SJSA1 (cell line): ENCODE measurements at regions not wholly inside any gene's neighbourhood (a gene's known extent, or its start where the extent isn't known, plus 50 kb on each side); places are given as distances from the start of the nearest gene placed in this dataset.
A peak's percentile ranks its signal among the peaks of the same experiment; 100 is the strongest.

Experiments used
- DNase-seq, 2 experiments: peaks; one replicate each; pipeline ENCODE4 v3.0.0-alpha.2; 2015 to 2020; ENCODE audit warnings: low spot score in 2 of 2, low read depth in 1 of 2
- H3K27ac ChIP-seq: fragments of 250-450 bp; sonication (Bioruptor Pico); 2 replicates; pipeline ENCODE4 v1.5.1; 2020; ENCODE audit warnings: mild to moderate bottlenecking, moderate library complexity
- H3K27me3 ChIP-seq: fragments of 250-450 bp; sonication (Bioruptor Pico); replicated peaks from 2 replicates; pipeline ENCODE4 v1.5.1; 2020; ENCODE audit warnings: mild to moderate bottlenecking, moderate library complexity
- H3K36me3 ChIP-seq: fragments of 250-450 bp; sonication (Bioruptor Pico); 2 replicates; pipeline ENCODE4 v1.5.1; 2020; ENCODE audit warnings: mild to moderate bottlenecking
- H3K4me1 ChIP-seq: fragments of 250-450 bp; sonication (Bioruptor Pico); replicated peaks from 2 replicates; pipeline ENCODE4 v1.6.1; 2021; ENCODE audit warnings: mild to moderate bottlenecking
- H3K4me3 ChIP-seq: fragments of 250-450 bp; sonication (Bioruptor Pico); 2 replicates; pipeline ENCODE4 v1.5.1; 2020; ENCODE audit warnings: mild to moderate bottlenecking
- H3K9me3 ChIP-seq: fragments of 250-450 bp; sonication (Bioruptor Pico); replicated peaks from 2 replicates; pipeline ENCODE4 v1.5.1; 2020; ENCODE audit warnings: mild to moderate bottlenecking

GRCh38 chr22:49571326-49571725 is 256.3 kb downstream of the BRD1 start:
- Histone ChIP-seq H3K4me3 (no peak overlapping the region), H3K27ac (no peak overlapping the region), H3K36me3 (no peaks in the 10 kb centered on the region), H3K4me1 (no peaks in the 10 kb centered on the region), H3K9me3 (peaks cover 6% of the 10 kb centered on the region), H3K27me3 (no peaks in the 10 kb centered on the region)
- peak in 1 of 2 experiments; percentile 26 for DNase-seq

- DNase-seq = peak in 1 of 2 experiments; percentile 30
- no peaks in the 10 kb centered on the region for H3K4me1 ChIP-seq
- H3K4me3 ChIP-seq = no peak overlapping the region
- H3K27ac ChIP-seq = no peak overlapping the region
- no peaks in the 10 kb centered on the region for H3K36me3 ChIP-seq
- H3K27me3 ChIP-seq = no peaks in the 10 kb centered on the region
- H3K9me3 ChIP-seq = peaks cover 10% of the 10 kb centered on the region; the same call in 1 of the 2 replicates
Observed at GRCh38 chr22:49570032-49570848, 257.4 kb downstream of the BRD1 start.

DNA sequence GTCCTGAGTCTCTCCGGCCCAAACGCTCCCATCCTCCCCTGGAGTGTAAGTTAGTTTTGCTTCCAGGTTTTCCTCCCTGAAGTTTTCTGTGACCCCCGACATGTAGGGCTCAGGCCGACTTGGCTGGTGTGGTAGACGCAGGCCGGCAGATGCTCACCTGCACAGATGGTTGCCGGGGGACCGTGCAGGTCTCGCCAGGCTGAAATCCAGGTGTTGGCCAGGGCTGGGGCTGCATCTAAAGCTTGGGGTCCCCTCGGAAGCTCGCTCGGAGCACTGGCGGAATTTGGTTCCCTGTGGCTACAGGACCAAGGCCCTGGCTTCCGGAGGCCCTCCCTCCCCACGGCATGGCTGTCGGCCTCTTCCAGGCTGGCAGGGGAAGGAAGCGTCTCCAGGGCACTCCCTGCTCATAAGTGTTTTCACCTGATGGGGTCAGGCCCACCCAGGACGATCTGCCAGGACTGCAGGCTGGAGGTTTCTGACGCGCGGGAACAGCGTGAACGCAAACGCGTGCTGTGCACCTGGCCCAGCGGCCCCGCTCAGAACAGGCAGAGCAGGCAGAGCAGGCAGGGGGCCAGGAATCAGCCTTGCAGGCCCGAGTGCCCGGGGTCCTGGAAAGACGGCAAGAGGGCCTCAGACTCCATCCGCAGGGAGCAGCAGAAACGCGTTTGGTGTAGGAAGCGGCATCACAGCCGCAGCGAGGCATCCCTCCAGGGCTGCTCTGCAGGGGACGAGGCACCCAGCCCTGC is 258.2 kb downstream of the BRD1 start:
- no peak overlapping the region for H3K27ac ChIP-seq

GRCh38 chr22:49568751-49569285 is 258.9 kb downstream of the BRD1 start:
- H3K4me3 ChIP-seq = no peak overlapping the region
- H3K27ac ChIP-seq = no peak overlapping the region
- H3K27me3 ChIP-seq = no peaks in the 10 kb centered on the region
- peak in 1 of 2 experiments; percentile 38 for DNase-seq
- no peaks in the 10 kb centered on the region for H3K4me1 ChIP-seq
- no peaks in the 10 kb centered on the region for H3K36me3 ChIP-seq
- peaks cover 11% of the 10 kb centered on the region; the same call in 1 of the 2 replicates for H3K9me3 ChIP-seq

More for the DNA sequence above, 258.2 kb downstream of the BRD1 start:
- H3K9me3 ChIP-seq = peaks cover 11% of the 10 kb centered on the region; the same call in 1 of the 2 replicates
- peak in 1 of 2 experiments; percentile 40 for DNase-seq
- no peaks in the 10 kb centered on the region for H3K27me3 ChIP-seq
- no peaks in the 10 kb centered on the region for H3K4me1 ChIP-seq
- no peak overlapping the region for H3K4me3 ChIP-seq
- H3K36me3 ChIP-seq = no peaks in the 10 kb centered on the region

GRCh38 chr22:49567899-49568750 is 259.5 kb downstream of the BRD1 start:
- no peak overlapping the region for H3K27ac ChIP-seq
- H3K27me3 ChIP-seq = no peaks in the 10 kb centered on the region
- H3K4me3 ChIP-seq = no peak overlapping the region
- no peaks in the 10 kb centered on the region for H3K36me3 ChIP-seq
- peaks cover 11% of the 10 kb centered on the region; the same call in 1 of the 2 replicates for H3K9me3 ChIP-seq
- H3K4me1 ChIP-seq = no peaks in the 10 kb centered on the region
- DNase-seq = peak in 1 of 2 experiments; percentile 32

- H3K27ac ChIP-seq = no peak overlapping the region
- H3K4me1 ChIP-seq = no peaks in the 10 kb centered on the region
- 0 out of 2 replicates have a peak, but pooled peaks cover 8% of the 10 kb centered on the region for H3K9me3 ChIP-seq
- H3K36me3 ChIP-seq = no peaks in the 10 kb centered on the region
- H3K4me3 ChIP-seq = no peak overlapping the region
- H3K27me3 ChIP-seq = no peaks in the 10 kb centered on the region
- DNase-seq = peak in 1 of 2 experiments; percentile 11
Observed at GRCh38 chr22:49566693-49567092, 261.0 kb downstream of the BRD1 start.

GRCh38 chr22:49566141-49566541 is 261.5 kb downstream of the BRD1 start:
- H3K4me3 ChIP-seq = no peak overlapping the region
- H3K4me1 ChIP-seq = no peaks in the 10 kb centered on the region
- DNase-seq = peak in 1 of 2 experiments; percentile 31
- H3K27me3 ChIP-seq = no peaks in the 10 kb centered on the region
- H3K27ac ChIP-seq = no peak overlapping the region
- 0 out of 2 replicates have a peak, but pooled peaks cover 8% of the 10 kb centered on the region for H3K9me3 ChIP-seq
- H3K36me3 ChIP-seq = no peaks in the 10 kb centered on the region

DNA sequence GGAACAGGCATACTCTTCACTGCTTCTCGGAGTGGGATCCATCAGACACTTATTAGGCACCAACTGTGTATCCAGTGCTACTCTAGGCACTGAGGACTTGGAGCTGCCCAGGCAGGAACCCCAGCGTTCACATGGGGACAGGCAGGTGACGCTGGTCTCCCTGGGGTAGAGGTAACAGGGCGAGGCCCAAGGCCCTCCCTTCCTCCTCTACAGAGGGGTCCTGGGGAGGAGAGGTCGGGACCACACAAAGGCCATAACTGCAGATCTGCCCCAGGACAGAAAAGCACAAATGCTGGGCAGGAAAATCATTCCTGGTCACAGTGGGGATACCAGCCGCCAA is 262.2 kb downstream of the BRD1 start:
- Histone ChIP-seq H3K4me3 (no peak overlapping the region), H3K4me1 (no peaks in the 10 kb centered on the region), H3K27me3 (no peaks in the 10 kb centered on the region), H3K36me3 (no peaks in the 10 kb centered on the region), H3K9me3 (0 out of 2 replicates have a peak, but pooled peaks cover 8% of the 10 kb centered on the region), H3K27ac (no peak overlapping the region)
- no peak for DNase-seq

GRCh38 chr22:49564666-49565515 is 262.8 kb downstream of the BRD1 start:
- Histone ChIP-seq H3K27ac (no peak overlapping the region), H3K4me1 (no peaks in the 10 kb centered on the region), H3K36me3 (no peaks in the 10 kb centered on the region), H3K27me3 (no peaks in the 10 kb centered on the region), H3K4me3 (no peak overlapping the region), H3K9me3 (peaks cover 6% of the 10 kb centered on the region; the same call in 1 of the 2 replicates)
- DNase-seq = peak in 1 of 2 experiments; percentile 37

DNA sequence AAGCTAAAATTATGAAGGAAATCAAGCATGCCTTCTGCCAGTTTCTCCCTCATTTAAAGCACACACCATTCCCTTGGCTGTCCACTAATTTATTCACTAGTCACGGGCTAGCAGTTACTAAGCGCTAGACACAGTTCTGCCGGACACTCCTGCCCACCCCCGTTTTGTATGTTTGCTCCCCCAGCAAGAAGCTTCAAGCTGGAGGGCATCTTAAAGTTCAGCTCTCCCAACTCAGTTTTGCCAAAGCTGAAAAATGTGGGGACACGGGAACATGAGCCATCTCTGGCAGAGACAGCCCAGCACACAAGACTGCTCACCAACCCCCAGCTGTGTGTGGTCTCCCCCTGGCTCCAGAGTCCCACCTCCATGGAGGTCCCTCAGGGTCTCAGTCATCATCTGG is 263.6 kb downstream of the BRD1 start:
- H3K4me3 ChIP-seq = no peak overlapping the region
- peak in 1 of 2 experiments; percentile 28 for DNase-seq
- no peaks in the 10 kb centered on the region for H3K36me3 ChIP-seq
- no peaks in the 10 kb centered on the region for H3K27me3 ChIP-seq
- peaks cover 10% of the 10 kb centered on the region; the same call in 1 of the 2 replicates for H3K9me3 ChIP-seq
- H3K27ac ChIP-seq = no peak overlapping the region
- no peaks in the 10 kb centered on the region for H3K4me1 ChIP-seq

- H3K4me1 ChIP-seq = no peaks in the 10 kb centered on the region
- H3K27ac ChIP-seq = no peak overlapping the region
- H3K9me3 ChIP-seq = peaks cover 10% of the 10 kb centered on the region; the same call in 1 of the 2 replicates
- no peak for DNase-seq
- no peak overlapping the region for H3K4me3 ChIP-seq
- no peaks in the 10 kb centered on the region for H3K27me3 ChIP-seq
- no peaks in the 10 kb centered on the region for H3K36me3 ChIP-seq
Observed at GRCh38 chr22:49562685-49563249, 264.9 kb downstream of the BRD1 start.

DNA sequence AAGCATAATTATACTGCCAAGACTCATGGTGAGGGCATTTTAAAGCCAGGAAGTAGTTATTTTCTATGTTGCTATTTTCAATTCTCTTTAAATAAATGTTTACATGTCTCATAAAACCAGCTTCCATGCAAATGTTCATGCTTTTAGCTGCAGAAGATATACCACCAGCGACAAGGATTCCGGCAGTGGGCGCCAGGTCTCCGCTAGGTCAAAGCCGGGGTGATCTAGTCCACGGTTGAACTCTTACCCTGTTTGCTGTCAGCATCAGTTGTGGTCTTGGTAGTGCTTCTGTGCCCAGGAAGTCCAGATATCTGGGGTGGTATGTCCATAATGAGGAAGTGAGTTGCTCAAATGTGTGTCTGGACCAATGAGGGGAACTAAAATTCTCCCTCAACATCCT is 265.7 kb downstream of the BRD1 start:
- no peaks in the 10 kb centered on the region for H3K4me1 ChIP-seq
- H3K27ac ChIP-seq = no peak overlapping the region
- no peaks in the 10 kb centered on the region for H3K27me3 ChIP-seq
- no peak overlapping the region for H3K4me3 ChIP-seq
- peaks cover 10% of the 10 kb centered on the region; the same call in 1 of the 2 replicates for H3K9me3 ChIP-seq
- DNase-seq = no peak
- no peaks in the 10 kb centered on the region for H3K36me3 ChIP-seq
